ENCODE measurements at regions not wholly inside any gene's neighbourhood (a gene's known extent, or its start where the extent isn't known, plus 50 kb on each side); places are given as distances from the start of the nearest gene placed in this dataset.
A peak's percentile ranks its signal among the peaks of the same experiment; 100 is the strongest.
"Not testable (repeated sequence)": the region's sequence is repeated elsewhere in the genome, so short reads cannot be mapped to it uniquely, and the experiment has no call there.

DNA sequence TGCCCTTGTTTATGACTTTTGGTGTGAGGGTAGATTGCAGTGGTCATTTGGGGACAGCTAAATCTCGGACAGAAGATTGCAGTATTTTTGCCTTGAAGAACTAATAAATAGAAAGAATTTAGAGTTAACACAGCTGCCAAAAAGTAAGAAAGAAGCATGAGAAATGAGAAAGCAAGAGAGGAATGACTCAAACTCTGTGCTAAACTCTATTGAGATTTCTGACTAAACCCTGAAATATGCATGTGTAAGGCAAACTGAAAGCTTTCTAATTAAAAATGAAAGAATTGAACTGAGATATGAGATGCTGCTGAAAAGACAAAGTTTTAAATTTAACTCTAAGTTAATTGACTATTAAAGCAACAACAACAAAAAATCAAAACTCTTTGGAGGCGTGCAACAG, 791.3 kb downstream of the RAB28 start:
- no peak for DNase-seq (ENCODE audit: low spot score)

DNA sequence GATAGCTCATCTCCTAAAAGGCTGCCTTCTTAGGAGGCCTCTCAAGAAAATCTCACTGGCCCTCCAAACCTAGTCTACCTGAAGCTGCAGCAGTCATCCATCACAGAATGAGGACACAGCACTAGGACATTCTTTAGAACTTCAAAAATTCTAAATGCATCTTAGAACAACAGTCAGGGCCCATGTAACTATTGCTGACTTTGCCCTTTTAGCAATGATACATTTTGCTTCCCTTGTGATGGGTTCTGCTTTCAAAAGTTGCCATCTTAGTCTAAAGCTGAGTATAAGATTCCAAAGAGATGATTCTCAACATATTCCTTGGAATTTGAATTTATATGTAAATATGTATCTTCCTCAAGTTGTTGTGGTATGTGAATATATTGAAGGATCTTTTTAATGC, 793.0 kb downstream of the RAB28 start:
- no peak for DNase-seq (ENCODE audit: low spot score)

DNA sequence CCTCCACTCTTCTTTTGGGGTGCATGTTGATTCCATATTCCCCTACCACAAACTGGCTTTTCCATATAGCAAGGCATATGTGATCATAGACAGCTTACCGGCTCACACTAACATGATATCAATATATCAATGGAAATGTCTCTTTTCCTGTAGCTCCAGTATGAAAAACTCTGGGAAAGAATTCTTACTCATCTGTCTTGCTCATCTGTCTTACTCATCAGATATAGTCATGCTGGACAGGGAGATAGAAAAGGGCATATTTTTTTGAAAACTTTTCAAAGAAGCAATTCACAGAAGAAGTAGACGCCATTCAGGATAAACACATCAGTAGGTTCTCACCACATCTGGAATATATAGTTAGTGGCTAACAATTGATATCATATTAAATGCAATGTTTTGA, 794.7 kb downstream of the RAB28 start:
- DNase-seq (ENCODE audit: low spot score), result no peak

- no peak for DNase-seq (ENCODE audit: low spot score)
These were observed 804.9 kb downstream of the RAB28 start for GRCh38 chr4:12679217-12679616.

- DNase-seq (ENCODE audit: low spot score), result no peak
These were observed 810.0 kb downstream of the RAB28 start for GRCh38 chr4:12674184-12674583.

DNA sequence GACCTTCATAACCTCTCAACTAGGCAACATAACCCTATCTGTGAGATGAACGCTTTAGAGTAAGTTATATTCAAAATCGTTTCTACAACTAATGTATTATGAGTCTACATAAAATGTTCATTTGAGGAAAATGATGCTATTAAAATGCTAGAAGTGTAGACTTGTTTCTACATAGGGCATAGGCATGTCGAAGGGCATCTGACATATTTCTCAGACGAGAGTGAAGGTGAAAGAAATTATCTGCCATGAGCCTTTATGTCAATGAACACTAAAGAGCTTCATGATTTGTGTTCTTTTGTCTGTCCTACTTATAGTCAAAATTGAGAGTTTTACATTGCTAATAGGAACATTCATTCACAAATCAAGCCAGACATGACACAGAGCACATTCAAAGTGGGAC, 811.8 kb downstream of the RAB28 start:
- DNase-seq (ENCODE audit: low spot score), result no peak

DNA sequence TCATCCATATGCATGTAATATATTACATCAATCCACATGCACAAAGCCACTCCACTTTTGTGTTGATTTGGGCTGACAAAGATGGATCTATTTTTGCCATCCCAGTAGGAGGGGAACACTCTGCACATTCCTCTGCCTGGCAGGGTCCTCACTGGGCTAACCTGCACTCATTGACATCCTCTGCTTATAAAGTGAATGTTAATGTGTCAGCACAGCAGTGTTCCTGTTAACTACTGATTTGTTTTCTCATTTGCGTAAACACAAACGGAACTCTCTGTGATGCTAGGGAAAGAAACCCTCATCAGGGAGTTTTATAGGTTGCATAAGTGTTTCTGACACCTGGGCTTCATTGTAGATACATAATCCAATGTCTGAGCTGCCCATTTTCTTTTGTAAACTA, 826.0 kb downstream of the RAB28 start:
- DNase-seq (ENCODE audit: low spot score), result no peak

GRCh38 chr4:12651876-12652275, 832.3 kb downstream of the RAB28 start:
- DNase-seq (ENCODE audit: low spot score), result no peak

GRCh38 chr4:12645732-12646131, 838.4 kb downstream of the RAB28 start:
- DNase-seq (ENCODE audit: low spot score), result no peak

DNA sequence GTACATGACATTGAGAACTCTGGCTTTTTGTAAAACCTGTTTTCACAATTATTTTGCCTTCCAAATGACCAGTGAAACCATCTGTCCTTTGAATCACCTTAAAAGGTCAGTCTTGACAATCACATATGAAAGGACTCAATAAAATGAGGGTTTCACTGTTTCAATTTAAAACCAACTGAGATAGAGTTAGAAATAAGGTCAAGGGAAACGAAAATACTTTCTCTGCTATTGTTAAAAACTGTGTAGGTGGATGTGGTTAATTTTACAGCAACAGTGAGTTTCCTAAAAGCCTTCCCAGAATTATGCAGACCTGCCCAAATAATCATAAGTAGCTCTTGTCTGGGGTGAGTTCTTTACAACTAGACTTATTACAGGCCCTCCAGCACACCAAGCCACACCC, 839.9 kb downstream of the RAB28 start:
- DNase-seq (ENCODE audit: low spot score), result no peak

DNA sequence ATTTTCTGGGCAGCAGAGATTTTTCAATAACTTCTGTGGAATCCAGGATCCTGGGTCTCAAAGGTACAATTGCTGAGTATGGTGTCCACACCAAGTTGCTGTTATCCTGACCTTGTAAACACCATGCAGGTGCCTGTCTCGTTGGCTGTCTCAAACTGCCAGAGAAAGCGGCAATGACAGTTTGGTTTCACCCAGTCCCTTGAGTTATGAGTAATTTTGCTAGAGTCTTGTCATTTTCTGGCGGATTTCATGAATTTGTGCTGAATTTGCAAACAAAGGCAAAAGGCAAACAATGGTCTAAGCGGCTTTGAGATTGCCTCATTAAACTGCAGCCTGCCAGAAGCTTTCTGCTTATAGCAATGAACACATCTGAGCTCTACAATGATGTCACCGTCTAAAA, 847.9 kb downstream of the RAB28 start:
- DNase-seq (ENCODE audit: low spot score), result no peak

GRCh38 chr4:12635629-12636028, 848.5 kb downstream of the RAB28 start:
- no peak for DNase-seq (ENCODE audit: low spot score)

- DNase-seq (ENCODE audit: low spot score), result peak; percentile 76
These were observed 851.0 kb downstream of the RAB28 start for GRCh38 chr4:12633053-12633651.

GRCh38 chr4:12615822-12616221, 868.3 kb downstream of the RAB28 start:
- no peak for DNase-seq (ENCODE audit: low spot score)

DNA sequence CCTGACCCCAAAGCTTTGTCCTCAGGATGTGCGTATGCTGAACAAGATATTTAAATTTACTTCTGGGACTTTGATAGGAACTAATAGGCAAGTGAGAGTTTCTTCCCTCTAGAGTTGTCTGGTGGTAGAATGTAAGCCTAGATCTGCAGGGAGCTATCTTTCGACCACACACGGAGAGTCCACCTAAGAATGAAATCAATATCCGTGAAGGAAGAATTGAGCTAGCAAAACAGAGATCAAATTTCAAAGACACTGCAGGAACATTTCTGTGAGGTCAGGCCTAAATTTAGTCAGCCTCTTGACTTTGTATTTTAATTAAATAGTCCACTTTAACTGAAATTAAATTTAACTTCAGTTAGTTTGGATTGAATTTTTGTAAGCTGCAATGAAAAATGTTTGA, 871.3 kb downstream of the RAB28 start:
- no peak for DNase-seq (ENCODE audit: low spot score)

DNA sequence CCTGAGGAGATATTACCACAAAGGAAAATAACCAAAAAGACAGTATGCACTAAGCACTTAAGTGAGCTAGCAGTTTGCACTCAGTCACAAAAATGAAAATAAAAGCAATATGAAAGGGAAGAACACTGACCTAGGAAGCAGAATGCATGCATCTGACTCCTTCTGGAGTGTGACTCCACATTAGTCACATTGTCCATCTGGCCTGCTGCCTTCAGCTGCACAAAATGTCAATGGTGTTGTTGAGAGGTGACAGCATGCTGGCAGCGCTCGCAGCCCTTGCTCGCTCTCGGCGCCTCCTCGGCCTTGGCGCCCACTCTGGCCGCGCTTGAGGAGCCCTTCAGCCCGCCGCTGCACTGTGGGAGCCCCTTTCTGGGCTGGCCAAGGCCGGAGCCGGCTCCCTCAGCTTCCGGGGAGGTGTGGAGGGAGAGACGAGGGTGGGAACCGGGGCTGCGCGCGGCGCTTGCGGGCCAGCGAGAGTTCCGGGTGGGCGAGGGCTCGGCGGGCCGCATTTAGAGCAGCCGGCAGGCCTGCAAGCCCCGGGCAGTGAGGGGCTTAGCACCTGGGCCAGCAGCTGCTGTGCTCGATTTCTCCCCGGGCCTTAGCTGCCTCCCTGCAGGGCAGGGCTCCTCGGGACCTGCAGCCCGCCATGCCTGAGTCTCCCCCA, 874.8 kb downstream of the RAB28 start:
- DNase-seq (ENCODE audit: low spot score), result not testable (repeated sequence)

GRCh38 chr4:12595986-12596385, 888.2 kb downstream of the RAB28 start:
- DNase-seq (ENCODE audit: low spot score), result no peak

DNA sequence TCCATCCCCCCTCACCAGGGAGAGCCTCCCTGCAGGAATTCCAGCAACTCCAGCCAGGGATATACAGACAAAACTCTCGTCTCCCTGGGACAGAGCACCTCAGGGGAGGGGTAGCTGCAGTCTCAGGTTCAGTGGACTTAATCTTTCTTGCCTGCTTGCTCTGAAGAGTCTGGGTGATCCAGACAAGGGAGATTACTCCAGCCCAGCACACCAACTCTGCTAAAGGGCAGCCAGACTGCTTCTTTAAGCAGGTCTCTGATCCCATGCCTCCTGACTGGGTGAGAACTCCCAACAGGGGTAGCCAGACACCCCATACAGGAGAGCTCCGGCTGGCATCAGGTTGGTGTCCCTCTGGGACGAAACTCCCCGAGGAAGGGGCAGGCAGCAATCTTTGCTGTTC, 888.7 kb downstream of the RAB28 start:
- no peak for DNase-seq (ENCODE audit: low spot score)

GRCh38 chr4:12588582-12588981, 895.6 kb downstream of the RAB28 start:
- DNase-seq (ENCODE audit: low spot score), result no peak

DNA sequence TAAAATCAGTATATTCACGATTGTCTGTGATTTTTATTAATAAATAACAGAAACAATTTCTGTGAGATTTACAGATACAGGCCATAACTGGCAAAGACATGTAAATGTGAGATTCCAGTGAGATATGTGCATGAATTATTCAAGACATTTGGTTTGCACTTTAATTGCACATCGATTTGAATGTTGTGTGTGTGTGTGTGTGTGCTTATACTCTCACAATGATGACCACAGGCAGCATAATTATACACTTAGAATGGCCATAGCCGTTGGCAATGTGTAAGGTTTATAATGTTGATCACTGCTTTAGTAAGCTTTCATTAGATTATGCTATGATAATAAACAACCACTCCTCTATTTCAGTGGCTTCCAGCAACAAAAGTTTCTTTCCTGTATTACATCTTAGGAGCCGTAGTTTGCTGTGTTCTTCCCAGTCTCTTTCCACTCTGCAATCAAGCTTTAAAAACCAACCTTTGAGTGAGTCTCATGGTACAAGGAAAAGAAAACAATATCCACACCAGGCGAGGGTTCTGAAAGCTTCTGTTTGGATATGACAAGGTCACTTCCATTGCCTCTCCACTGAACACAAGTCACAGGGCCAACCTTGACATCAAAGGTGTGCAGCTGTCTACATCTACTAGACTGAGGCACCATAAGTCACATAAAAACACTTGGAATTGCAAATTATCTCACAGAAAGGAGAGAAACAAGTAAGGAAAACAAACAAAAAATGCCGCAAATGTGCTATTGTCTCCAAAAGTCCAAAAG, 897.7 kb downstream of the RAB28 start:
- DNase-seq (ENCODE audit: low spot score), result no peak

- no peak for DNase-seq (ENCODE audit: low spot score)
These were observed 899.8 kb downstream of the RAB28 start for GRCh38 chr4:12584116-12584875.

GRCh38 chr4:12583275-12583674, 900.9 kb downstream of the RAB28 start:
- DNase-seq (ENCODE audit: low spot score), result no peak

DNA sequence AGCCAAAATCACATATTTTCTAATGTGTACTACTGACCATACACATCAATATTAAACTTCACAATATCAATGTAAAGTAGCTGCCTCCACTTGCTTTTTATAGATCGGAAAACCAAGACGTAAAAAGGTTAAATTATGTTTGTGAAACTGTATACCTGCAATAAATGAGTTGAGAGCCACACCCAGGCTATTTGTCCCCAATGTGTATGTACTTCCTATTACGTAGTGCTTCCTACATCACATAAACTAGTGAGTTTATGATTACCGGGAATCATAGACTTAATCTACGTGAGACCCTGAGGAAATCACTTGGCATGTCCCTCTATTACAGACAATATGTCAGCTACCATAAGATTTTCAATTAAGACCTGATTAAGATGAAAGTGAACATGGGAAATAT, 903.4 kb downstream of the RAB28 start:
- DNase-seq (ENCODE audit: low spot score), result no peak
